ENCODE measurements at regions not wholly inside any gene's neighbourhood (a gene's known extent, or its start where the extent isn't known, plus 50 kb on each side); places are given as distances from the start of the nearest gene placed in this dataset.
"Not testable (repeated sequence)": the region's sequence is repeated elsewhere in the genome, so short reads cannot be mapped to it uniquely, and the experiment has no call there.

GRCh38 chr4:79609817-79610216 lies 201.8 kb upstream of the GK2 start:
- DNase-seq (ENCODE audit: low spot score) = no peak

- no peak for DNase-seq (ENCODE audit: low spot score)
Observed at GRCh38 chr4:79607979-79608378, 200.0 kb upstream of the GK2 start.

GRCh38 chr4:79604152-79604551 lies 196.1 kb upstream of the GK2 start:
- no peak for DNase-seq (ENCODE audit: low spot score)

GRCh38 chr4:79603681-79604080 lies 195.7 kb upstream of the GK2 start:
- DNase-seq (ENCODE audit: low spot score) = peak; percentile 43

GRCh38 chr4:79599691-79600090 lies 191.7 kb upstream of the GK2 start:
- DNase-seq (ENCODE audit: low spot score) = no peak

GRCh38 chr4:79598801-79599200 lies 190.8 kb upstream of the GK2 start:
- DNase-seq (ENCODE audit: low spot score) = no peak

- no peak for DNase-seq (ENCODE audit: low spot score)
Observed at GRCh38 chr4:79598214-79598613, 190.2 kb upstream of the GK2 start.

- DNase-seq (ENCODE audit: low spot score) = no peak
Observed at GRCh38 chr4:79597266-79597665, 189.2 kb upstream of the GK2 start.

GRCh38 chr4:79592218-79592617 lies 184.2 kb upstream of the GK2 start:
- not testable (repeated sequence) for DNase-seq (ENCODE audit: low spot score)

GRCh38 chr4:79588679-79589078 lies 180.7 kb upstream of the GK2 start:
- no peak for DNase-seq (ENCODE audit: low spot score)

- not testable (repeated sequence) for DNase-seq (ENCODE audit: low spot score)
Observed at GRCh38 chr4:79587207-79587606, 179.2 kb upstream of the GK2 start.

- no peak for DNase-seq (ENCODE audit: low spot score)
Observed at GRCh38 chr4:79585834-79586233, 177.8 kb upstream of the GK2 start.

GRCh38 chr4:79585330-79585729 lies 177.3 kb upstream of the GK2 start:
- no peak for DNase-seq (ENCODE audit: low spot score)

- DNase-seq (ENCODE audit: low spot score) = no peak
Observed at GRCh38 chr4:79584902-79585301, 176.9 kb upstream of the GK2 start.

GRCh38 chr4:79584352-79584751 lies 176.3 kb upstream of the GK2 start:
- DNase-seq (ENCODE audit: low spot score) = no peak

- no peak for DNase-seq (ENCODE audit: low spot score)
Observed at GRCh38 chr4:79578606-79579005, 170.6 kb upstream of the GK2 start.

GRCh38 chr4:79576429-79576753 lies 168.4 kb upstream of the GK2 start:
- peak; percentile 55 for DNase-seq (ENCODE audit: low spot score)

GRCh38 chr4:79575709-79576428 lies 167.8 kb upstream of the GK2 start:
- DNase-seq (ENCODE audit: low spot score) = peak; percentile 2

GRCh38 chr4:79574741-79575451 lies 166.9 kb upstream of the GK2 start:
- no peak for DNase-seq (ENCODE audit: low spot score)

- no peak for DNase-seq (ENCODE audit: low spot score)
Observed at GRCh38 chr4:79563219-79563618, 155.2 kb upstream of the GK2 start.

GRCh38 chr4:79561751-79562150 lies 153.7 kb upstream of the GK2 start:
- DNase-seq (ENCODE audit: low spot score) = no peak

- DNase-seq (ENCODE audit: low spot score) = not testable (repeated sequence)
Observed at GRCh38 chr4:79559398-79559797, 151.4 kb upstream of the GK2 start.

GRCh38 chr4:79552311-79552710 lies 144.3 kb upstream of the GK2 start:
- no peak for DNase-seq (ENCODE audit: low spot score)

- DNase-seq (ENCODE audit: low spot score) = no peak
Observed at GRCh38 chr4:79551555-79551954, 143.5 kb upstream of the GK2 start.

All from NAMALWA (cell line).